Putamen (tissue), 1 donor: ENCODE measurements at regions not wholly inside any gene's neighbourhood (a gene's known extent, or its start where the extent isn't known, plus 50 kb on each side); places are given as distances from the start of the nearest gene placed in this dataset.
"Not testable (repeated sequence)": the region's sequence is repeated elsewhere in the genome, so short reads cannot be mapped to it uniquely, and the experiment has no call there.

Experiments
- DNase-seq: peaks from one replicate; pipeline ENCODE4 v3.0.0-alpha.2; 2016; ENCODE audit warnings: low spot score

- DNase-seq, result not testable (repeated sequence)
Observed at GRCh38 chr2:90224767-90225166, 1533.3 kb downstream of the RPIA start.

DNA sequence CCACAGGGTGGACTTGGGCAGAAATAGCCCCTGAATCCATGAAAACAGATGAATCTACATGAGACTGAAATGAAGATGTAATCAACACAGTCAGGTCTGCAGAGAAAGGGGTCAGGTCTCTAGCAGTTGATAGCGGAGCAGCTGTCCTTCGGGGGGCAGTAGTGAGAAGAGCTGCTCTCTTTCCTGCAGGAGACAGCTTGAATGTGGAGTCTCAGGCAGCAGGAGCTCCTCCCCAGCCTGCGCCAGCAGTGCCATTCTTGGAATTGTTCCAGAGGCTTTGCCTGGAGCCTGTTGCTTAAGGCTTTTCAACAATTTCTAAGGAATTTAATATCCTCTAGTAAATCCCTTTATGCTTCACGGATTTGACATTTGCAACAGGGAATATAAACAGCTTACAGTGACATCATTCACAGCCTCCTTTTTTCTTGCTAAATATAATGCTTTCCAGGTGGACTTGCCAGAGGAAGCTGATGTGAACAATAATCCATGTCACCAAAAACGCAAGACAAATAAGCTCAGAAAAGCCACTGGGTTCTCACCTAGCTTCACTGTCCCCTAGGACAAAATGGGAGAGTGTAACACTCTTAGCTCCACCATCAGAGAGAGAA, 1535.1 kb downstream of the RPIA start:
- not testable (repeated sequence) for DNase-seq

GRCh38 chr2:90231199-90231598, 1539.7 kb downstream of the RPIA start:
- DNase-seq, result not testable (repeated sequence)

DNA sequence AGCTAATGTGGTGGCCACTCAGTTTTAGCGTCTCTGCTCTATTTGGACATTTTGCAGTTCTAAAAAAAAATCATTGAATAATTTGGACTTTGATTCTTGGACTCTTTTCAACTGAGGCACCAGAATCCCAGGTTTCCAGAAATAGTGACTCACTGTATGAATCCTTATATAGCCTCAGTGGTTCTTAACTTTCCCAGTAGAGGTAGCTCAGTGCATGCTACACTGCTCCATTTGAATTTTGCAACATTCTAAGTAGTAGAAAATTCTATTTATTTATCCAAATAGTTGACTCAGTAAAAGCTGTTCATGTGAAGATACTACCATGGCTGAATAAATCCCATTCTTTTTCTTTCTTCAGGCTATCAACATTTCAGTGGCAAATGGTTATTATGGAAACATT, 1544.0 kb downstream of the RPIA start:
- DNase-seq, result not testable (repeated sequence)

DNA sequence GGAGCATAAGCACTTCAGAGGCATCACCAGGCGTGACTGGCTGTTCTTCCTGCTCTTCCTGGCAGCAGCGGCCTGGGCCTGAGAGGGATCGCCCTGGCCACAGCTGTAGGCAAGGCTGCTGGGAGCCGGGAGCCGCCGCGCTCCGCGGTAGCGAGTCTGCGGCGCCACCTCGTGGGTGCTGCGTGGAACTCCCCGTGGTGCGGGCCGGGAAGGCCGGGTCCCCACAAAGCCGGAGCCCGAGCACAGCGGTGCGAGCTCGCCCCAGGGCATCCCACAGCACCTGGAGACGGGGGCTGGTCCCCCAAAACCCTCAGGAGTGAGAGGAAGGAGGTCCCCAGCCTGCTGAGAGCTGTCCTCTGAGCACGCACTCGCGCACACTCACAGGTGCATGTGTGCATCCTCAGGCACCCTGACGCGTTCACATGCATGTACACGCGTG, 1546.5 kb downstream of the RPIA start:
- DNase-seq, result not testable (repeated sequence)

- DNase-seq, result not testable (repeated sequence)
Observed at GRCh38 chr2:90238505-90239230, 1547.2 kb downstream of the RPIA start.

- DNase-seq, result not testable (repeated sequence)
Observed at GRCh38 chr2:90239769-90240168, 1548.3 kb downstream of the RPIA start.

DNA sequence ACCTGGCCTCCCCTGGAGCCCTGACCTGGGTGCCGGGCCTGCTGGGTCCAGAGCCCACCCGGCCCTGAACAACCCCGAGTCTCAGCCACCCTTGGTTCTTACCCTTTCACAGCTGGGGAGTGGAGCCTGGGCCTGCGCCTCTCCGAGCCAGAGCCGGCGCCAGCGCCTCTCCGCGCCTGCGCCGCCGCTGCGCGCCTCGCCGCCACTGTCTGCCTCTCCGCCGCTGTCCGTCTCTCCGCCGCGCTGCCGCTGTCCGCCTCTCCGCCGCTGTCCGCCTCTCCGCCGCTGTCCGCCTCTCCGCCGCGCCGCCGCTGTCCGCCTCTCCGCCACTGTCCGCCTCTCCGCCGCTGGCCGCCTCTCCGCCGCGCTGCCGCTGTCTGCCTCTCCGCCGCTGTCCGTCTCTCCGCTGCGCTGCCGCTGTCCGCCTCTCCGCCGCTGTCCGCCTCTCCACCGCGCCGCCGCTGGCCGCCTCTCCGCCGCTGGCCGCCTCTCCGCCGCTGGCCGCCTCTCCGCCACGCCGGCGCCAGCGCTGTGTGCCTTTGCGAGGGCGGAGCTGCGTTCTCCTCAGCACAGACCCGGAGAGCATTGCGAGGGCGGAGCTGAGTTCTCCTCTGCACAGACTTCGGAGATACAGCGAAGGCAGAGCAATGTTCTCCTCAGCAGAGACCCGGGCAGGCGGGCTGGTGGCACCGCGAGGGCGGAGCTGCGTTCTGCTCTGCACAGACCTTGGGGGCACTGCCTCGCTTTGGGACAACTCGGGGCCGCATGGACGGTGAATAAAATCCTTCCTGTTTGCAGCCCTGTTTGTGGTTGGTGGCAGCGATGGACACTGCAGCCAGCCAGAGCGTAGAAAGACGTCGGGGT, 1553.7 kb downstream of the RPIA start:
- DNase-seq, result not testable (repeated sequence)

- not testable (repeated sequence) for DNase-seq
Observed at GRCh38 chr2:90248400-90248799, 1556.9 kb downstream of the RPIA start.

- not testable (repeated sequence) for DNase-seq
Observed at GRCh38 chr2:90250350-90250749, 1558.9 kb downstream of the RPIA start.

GRCh38 chr2:90251576-90251975, 1560.1 kb downstream of the RPIA start:
- not testable (repeated sequence) for DNase-seq

DNA sequence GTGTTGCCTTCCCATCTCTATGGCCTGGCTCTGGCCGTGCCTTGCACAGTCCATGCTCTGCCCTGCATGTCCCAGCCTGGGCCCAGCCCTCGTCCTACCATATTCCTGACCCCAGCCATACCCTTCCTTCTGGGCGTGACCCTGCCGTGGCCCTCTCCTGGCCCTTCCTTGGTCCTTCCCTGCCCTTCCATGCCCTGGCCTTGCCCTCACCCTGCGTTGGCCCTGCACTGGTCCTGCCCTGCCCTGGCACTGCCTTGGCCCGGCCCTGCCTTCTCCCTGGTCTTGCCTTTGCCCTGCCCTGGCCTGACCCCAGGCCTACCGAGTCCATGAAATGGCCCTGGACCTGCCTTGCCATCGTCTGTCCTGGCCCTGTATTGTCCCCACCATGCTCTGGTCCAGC, 1561.8 kb downstream of the RPIA start:
- DNase-seq, result not testable (repeated sequence)

GRCh38 chr2:90266888-90267287, 1575.4 kb downstream of the RPIA start:
- DNase-seq, result not testable (repeated sequence)

DNA sequence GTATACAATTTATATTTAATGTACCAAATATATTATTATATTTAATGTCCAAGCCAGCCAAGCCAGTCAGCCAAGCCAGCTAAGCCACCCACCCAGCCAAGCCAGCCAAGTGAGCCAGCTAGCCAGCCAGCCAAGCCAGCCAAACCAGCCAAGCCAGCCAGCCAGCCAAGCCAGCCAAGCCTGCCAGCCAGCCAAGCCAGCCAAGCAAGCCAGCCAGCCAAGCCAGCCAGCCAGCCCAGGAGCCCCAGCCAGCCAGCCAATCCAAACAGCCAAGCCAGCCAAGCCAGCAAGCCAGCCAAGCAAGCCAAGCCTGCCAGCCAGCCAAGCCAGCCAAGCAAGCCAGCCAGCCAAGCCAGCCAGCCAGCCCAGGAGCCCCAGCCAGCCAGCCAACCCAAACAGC, 1596.3 kb downstream of the RPIA start:
- DNase-seq, result not testable (repeated sequence)

GRCh38 chr2:90288396-90288795, 1596.9 kb downstream of the RPIA start:
- not testable (repeated sequence) for DNase-seq

GRCh38 chr2:90289291-90289980, 1598.0 kb downstream of the RPIA start:
- not testable (repeated sequence) for DNase-seq

- not testable (repeated sequence) for DNase-seq
Observed at GRCh38 chr2:90290701-90291100, 1599.2 kb downstream of the RPIA start.

DNA sequence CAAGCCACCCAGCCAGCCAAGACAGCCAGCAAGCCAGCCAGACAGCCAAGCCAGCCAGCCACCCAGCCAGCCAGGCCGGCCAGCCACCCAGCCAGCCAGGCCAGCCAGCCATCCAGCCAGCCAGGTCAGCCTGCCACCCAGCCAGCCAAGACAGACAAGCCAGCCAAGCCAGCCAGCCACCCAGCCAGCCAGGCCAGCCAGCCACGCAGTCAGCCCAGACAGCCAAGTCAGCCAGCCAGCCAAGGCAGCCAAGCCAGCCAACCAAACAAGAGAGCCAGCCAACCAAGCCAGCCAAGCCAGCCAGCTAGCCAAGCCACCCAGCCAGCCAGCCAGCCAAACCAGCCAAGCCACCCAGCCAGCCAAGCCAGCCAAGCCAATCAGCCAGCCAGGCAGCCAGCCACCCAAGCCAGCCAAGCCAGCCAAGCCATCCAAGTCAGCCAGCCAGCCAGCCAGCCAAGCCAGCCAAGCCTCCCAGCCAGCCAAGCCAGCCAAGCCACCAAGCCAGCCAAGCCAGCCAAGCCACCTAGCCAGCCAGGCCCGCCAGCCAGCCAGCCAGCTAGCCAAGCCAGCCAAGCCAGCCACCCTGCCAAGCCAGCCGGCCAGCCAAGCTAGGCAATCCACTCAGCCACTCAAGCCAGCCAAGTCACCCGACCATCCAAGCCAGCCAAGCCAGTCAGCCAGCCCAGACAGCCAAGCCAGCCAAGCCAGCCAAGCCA, 1599.9 kb downstream of the RPIA start:
- DNase-seq, result not testable (repeated sequence)

- not testable (repeated sequence) for DNase-seq
Observed at GRCh38 chr2:90291934-90292333, 1600.5 kb downstream of the RPIA start.

DNA sequence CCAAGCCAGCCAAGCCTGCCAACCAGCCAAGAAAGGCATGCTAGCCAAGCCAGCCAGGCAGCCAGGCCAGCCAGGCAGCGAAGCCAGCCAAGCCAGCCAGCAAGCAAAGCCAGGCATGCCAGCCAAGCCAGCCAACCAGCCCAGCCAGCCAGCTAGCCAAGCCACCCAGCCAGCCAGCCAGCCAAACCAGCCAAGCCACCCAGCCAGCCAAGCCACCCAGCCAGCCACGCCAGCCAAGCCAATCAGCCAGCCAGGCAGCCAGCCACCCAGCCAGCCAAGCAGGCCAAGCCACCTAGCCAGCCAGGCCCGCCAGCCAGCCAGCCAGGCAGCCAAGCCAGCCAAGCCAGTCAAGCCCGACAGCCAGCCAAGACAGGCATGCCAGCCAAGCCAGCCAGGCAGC, 1601.0 kb downstream of the RPIA start:
- DNase-seq, result not testable (repeated sequence)

DNA sequence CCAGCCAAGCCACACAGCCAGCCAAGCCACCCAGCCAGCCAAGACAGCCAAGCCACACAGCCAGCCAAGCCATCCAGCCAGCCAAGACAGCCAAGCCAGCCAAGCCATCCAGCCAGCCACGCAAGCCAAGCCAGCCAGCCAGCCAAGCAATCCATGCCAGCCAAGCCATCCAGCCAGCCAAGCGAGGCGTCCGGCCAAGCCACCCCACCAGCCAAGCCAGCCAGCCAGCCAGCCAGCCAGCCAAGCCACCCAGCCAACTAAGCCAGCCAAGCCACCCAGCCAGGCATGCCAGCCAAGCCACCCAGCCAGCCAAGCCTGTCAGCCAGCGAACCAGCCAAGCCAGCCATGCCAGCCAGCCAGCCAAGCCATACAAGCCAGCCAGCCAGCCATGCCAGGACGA, 1601.8 kb downstream of the RPIA start:
- DNase-seq, result not testable (repeated sequence)
